ENCODE measurements at regions not wholly inside any gene's neighbourhood (a gene's known extent, or its start where the extent isn't known, plus 50 kb on each side); places are given as distances from the start of the nearest gene placed in this dataset.

GRCh38 chr2:155157711-155158110 lies 459.2 kb downstream of the KCNJ3 start:
- ATAC-seq (replicated peaks in 1 of 2) = no peak
- no peaks in the 10 kb centered on the region for H3K36me3 Mint-ChIP-seq (ENCODE audit: insufficient read depth in 2 of 2)
- peaks cover 0 to 5% of the 10 kb centered on the region in 2 donors for H3K9me3 Mint-ChIP-seq
- H3K4me1 Mint-ChIP-seq (ENCODE audit: low read depth) = no peaks in the 10 kb centered on the region
- no peak for DNase-seq
- H3K4me3 Mint-ChIP-seq = no peak overlapping the region
- no peak overlapping the region for H3K27ac Mint-ChIP-seq
- no peaks in the 10 kb centered on the region for H3K27me3 Mint-ChIP-seq (ENCODE audit: low read depth)

DNA sequence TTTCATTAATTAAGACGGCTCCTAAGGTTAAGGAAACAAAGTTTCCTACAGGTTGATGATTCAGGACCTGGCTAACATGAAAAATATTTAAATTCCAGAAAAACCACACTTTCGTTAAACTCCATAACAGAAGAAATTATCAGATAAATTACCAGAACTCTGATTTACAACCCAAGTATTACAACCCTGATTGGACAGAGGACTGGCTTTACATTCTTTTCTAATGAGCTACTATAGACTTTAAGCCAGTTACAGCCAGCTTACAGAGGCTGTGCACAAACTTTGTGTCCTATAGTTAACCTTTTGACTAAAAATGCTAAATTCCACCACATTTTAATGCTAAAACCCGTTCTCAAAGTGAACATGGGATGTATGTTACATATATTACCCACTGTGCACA lies 458.6 kb downstream of the KCNJ3 start:
- Mint-ChIP-seq H3K27ac (no peak overlapping the region), H3K4me1 (ENCODE audit: low read depth) (no peaks in the 10 kb centered on the region), H3K36me3 (ENCODE audit: insufficient read depth in 2 of 2) (no peaks in the 10 kb centered on the region), H3K9me3 (peaks cover 0 to 5% of the 10 kb centered on the region in 2 donors), H3K27me3 (ENCODE audit: low read depth) (no peaks in the 10 kb centered on the region), H3K4me3 (no peak overlapping the region)
- ATAC-seq (replicated peaks in 1 of 2) (no peak), DNase-seq (no peak)

GRCh38 chr2:155151945-155152344 lies 453.4 kb downstream of the KCNJ3 start:
- ATAC-seq (replicated peaks in 1 of 2) (no peak), DNase-seq (no peak)
- no peak overlapping the region for H3K4me3 Mint-ChIP-seq
- H3K27ac Mint-ChIP-seq = no peak overlapping the region
- H3K27me3 Mint-ChIP-seq (ENCODE audit: low read depth) = no peaks in the 10 kb centered on the region
- H3K9me3 Mint-ChIP-seq = no peaks in the 10 kb centered on the region
- H3K36me3 Mint-ChIP-seq (ENCODE audit: insufficient read depth in 2 of 2) = no peaks in the 10 kb centered on the region
- H3K4me1 Mint-ChIP-seq (ENCODE audit: low read depth) = no peaks in the 10 kb centered on the region

GRCh38 chr2:155151472-155151871 lies 453.0 kb downstream of the KCNJ3 start:
- H3K4me3 Mint-ChIP-seq = no peak overlapping the region
- DNase-seq (no peak), ATAC-seq (replicated peaks in 1 of 2) (no peak)
- H3K4me1 Mint-ChIP-seq (ENCODE audit: low read depth) = no peaks in the 10 kb centered on the region
- no peak overlapping the region for H3K27ac Mint-ChIP-seq
- H3K9me3 Mint-ChIP-seq = no peaks in the 10 kb centered on the region
- H3K36me3 Mint-ChIP-seq (ENCODE audit: insufficient read depth in 2 of 2) = no peaks in the 10 kb centered on the region
- no peaks in the 10 kb centered on the region for H3K27me3 Mint-ChIP-seq (ENCODE audit: low read depth)

GRCh38 chr2:155145758-155146229 lies 447.3 kb downstream of the KCNJ3 start:
- ATAC-seq (replicated peaks in 1 of 2) (no peak), DNase-seq (no peak)
- Mint-ChIP-seq H3K27ac (no peak overlapping the region), H3K36me3 (ENCODE audit: insufficient read depth in 2 of 2) (no peaks in the 10 kb centered on the region), H3K9me3 (peaks cover 0 to 3% of the 10 kb centered on the region in 2 donors), H3K4me1 (ENCODE audit: low read depth) (no peaks in the 10 kb centered on the region), H3K27me3 (ENCODE audit: low read depth) (no peaks in the 10 kb centered on the region), H3K4me3 (no peak overlapping the region)

DNA sequence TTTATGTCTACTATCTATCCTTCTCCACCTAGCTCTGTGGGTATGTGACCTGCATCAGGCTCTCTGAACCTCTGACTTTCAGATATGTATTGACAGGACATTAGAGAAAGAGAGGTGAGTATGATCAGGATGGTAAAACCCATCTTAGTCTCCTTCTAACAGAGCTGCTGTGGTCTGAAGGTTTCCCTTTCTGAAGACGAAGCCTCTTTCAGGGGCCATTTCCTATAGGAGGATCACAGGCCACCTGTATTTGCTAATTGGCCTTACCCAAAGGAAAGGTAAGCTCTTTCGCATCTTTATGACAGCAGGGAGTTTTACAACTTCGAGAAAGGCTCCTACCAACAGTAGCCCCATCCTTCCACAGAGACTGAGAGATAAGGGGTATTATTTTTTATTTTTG lies 442.9 kb downstream of the KCNJ3 start:
- DNase-seq (no peak), ATAC-seq (replicated peaks in 1 of 2) (no peak)
- Mint-ChIP-seq H3K4me3 (no peak overlapping the region), H3K9me3 (peaks cover 2 to 6% of the 10 kb centered on the region in 2 donors), H3K36me3 (ENCODE audit: insufficient read depth in 2 of 2) (no peaks in the 10 kb centered on the region), H3K27ac (no peak overlapping the region), H3K4me1 (ENCODE audit: low read depth) (no peaks in the 10 kb centered on the region), H3K27me3 (ENCODE audit: low read depth) (no peaks in the 10 kb centered on the region)

- no peak overlapping the region for H3K27ac Mint-ChIP-seq
- no peak for ATAC-seq (replicated peaks in 1 of 2)
- no peak for DNase-seq
- H3K27me3 Mint-ChIP-seq (ENCODE audit: low read depth) = no peaks in the 10 kb centered on the region
- no peaks in the 10 kb centered on the region for H3K36me3 Mint-ChIP-seq (ENCODE audit: insufficient read depth in 2 of 2)
- H3K4me3 Mint-ChIP-seq = no peak overlapping the region
- H3K4me1 Mint-ChIP-seq (ENCODE audit: low read depth) = no peaks in the 10 kb centered on the region
- H3K9me3 Mint-ChIP-seq = no peaks in the 10 kb centered on the region
These were observed 427.2 kb downstream of the KCNJ3 start for GRCh38 chr2:155125585-155126230.

DNA sequence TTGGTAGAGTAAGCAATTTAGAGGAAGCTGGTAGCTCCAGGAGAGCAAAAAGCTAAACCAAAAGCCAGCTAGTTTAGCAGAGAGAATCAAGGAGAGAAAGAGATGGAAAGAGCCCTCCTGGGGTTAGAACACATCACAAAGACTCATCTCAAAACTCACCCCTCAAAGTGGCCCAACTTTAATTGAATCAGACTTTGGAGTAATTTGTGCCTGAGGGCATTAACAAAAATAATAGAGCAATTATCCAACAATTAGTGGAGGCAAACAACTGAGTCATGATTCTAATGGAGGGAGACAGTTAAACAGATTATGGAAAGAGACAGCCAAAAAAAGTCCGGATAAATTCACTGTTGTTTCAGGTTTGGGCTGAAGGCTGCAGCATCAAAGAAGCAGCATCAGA lies 417.4 kb downstream of the KCNJ3 start:
- DNase-seq (no peak), ATAC-seq (replicated peaks in 1 of 2) (no peak)
- Mint-ChIP-seq H3K36me3 (ENCODE audit: insufficient read depth in 2 of 2) (no peaks in the 10 kb centered on the region), H3K4me1 (ENCODE audit: low read depth) (no peaks in the 10 kb centered on the region), H3K4me3 (no peak overlapping the region), H3K9me3 (peaks cover 0 to 9% of the 10 kb centered on the region in 2 donors), H3K27me3 (ENCODE audit: low read depth) (no peaks in the 10 kb centered on the region), H3K27ac (no peak overlapping the region)

GRCh38 chr2:155111070-155111469 lies 412.6 kb downstream of the KCNJ3 start:
- no peak overlapping the region for H3K27ac Mint-ChIP-seq
- H3K9me3 Mint-ChIP-seq = peaks cover 2 to 11% of the 10 kb centered on the region in 2 donors
- H3K27me3 Mint-ChIP-seq (ENCODE audit: low read depth) = no peaks in the 10 kb centered on the region
- H3K4me1 Mint-ChIP-seq (ENCODE audit: low read depth) = no peaks in the 10 kb centered on the region
- no peak for ATAC-seq (replicated peaks in 1 of 2)
- H3K4me3 Mint-ChIP-seq = no peak overlapping the region
- no peak for DNase-seq
- no peaks in the 10 kb centered on the region for H3K36me3 Mint-ChIP-seq (ENCODE audit: insufficient read depth in 2 of 2)

GRCh38 chr2:155109527-155109926 lies 411.0 kb downstream of the KCNJ3 start:
- Mint-ChIP-seq H3K36me3 (ENCODE audit: insufficient read depth in 2 of 2) (no peaks in the 10 kb centered on the region), H3K4me3 (no peak overlapping the region), H3K27me3 (ENCODE audit: low read depth) (no peaks in the 10 kb centered on the region), H3K9me3 (peaks cover 4 to 6% of the 10 kb centered on the region in 2 donors), H3K27ac (no peak overlapping the region), H3K4me1 (ENCODE audit: low read depth) (no peaks in the 10 kb centered on the region)
- ATAC-seq (replicated peaks in 1 of 2) (no peak), DNase-seq (no peak)

DNA sequence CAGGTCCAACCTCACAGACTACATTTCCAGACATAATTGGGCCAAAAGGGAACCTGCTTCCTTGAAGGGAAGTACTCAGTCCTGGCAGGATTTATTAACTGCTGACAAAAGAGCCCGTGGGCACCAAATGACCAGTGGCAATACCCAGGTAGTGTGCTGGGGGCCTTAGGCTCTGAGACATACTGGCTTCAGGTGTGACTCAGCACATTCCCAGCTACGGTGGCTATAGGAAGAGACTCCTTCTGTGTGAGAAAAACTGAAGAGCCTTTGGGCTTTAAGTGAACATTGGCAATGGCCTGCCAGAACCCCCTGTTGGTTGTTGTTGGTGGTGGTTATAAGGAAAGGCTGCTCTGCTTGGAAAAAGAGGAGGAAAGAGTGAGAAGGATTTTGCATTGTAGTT lies 401.8 kb downstream of the KCNJ3 start:
- no peaks in the 10 kb centered on the region for H3K4me1 Mint-ChIP-seq (ENCODE audit: low read depth)
- ATAC-seq (replicated peaks in 1 of 2) (no peak), DNase-seq (no peak)
- no peaks in the 10 kb centered on the region for H3K27me3 Mint-ChIP-seq (ENCODE audit: low read depth)
- H3K27ac Mint-ChIP-seq = no peak overlapping the region
- H3K9me3 Mint-ChIP-seq = peaks cover 9 to 13% of the 10 kb centered on the region in 2 donors
- no peak overlapping the region for H3K4me3 Mint-ChIP-seq
- H3K36me3 Mint-ChIP-seq (ENCODE audit: insufficient read depth in 2 of 2) = peaks cover 0 to 1% of the 10 kb centered on the region in 2 donors

- Mint-ChIP-seq H3K27ac (no peak overlapping the region), H3K36me3 (ENCODE audit: insufficient read depth in 2 of 2) (peaks cover 0 to 1% of the 10 kb centered on the region in 2 donors), H3K4me3 (no peak overlapping the region), H3K4me1 (ENCODE audit: low read depth) (no peaks in the 10 kb centered on the region), H3K27me3 (ENCODE audit: low read depth) (no peaks in the 10 kb centered on the region), H3K9me3 (peaks cover 9 to 13% of the 10 kb centered on the region in 2 donors)
- ATAC-seq (replicated peaks in 1 of 2) (no peak), DNase-seq (no peak)
These were observed 401.3 kb downstream of the KCNJ3 start for GRCh38 chr2:155099784-155100183.

GRCh38 chr2:155095613-155096012 lies 397.1 kb downstream of the KCNJ3 start:
- ATAC-seq (replicated peaks in 1 of 2) (no peak), DNase-seq (no peak)
- peaks cover 8 to 9% of the 10 kb centered on the region in 2 donors for H3K9me3 Mint-ChIP-seq
- no peaks in the 10 kb centered on the region for H3K36me3 Mint-ChIP-seq (ENCODE audit: insufficient read depth in 2 of 2)
- no peaks in the 10 kb centered on the region for H3K4me1 Mint-ChIP-seq (ENCODE audit: low read depth)
- no peak overlapping the region for H3K27ac Mint-ChIP-seq
- H3K4me3 Mint-ChIP-seq = no peak overlapping the region
- H3K27me3 Mint-ChIP-seq (ENCODE audit: low read depth) = no peaks in the 10 kb centered on the region

GRCh38 chr2:155080373-155080772 lies 381.9 kb downstream of the KCNJ3 start:
- no peak overlapping the region for H3K27ac Mint-ChIP-seq
- H3K27me3 Mint-ChIP-seq (ENCODE audit: low read depth) = no peaks in the 10 kb centered on the region

More at GRCh38 chr2:155080373-155080772, 381.9 kb downstream of the KCNJ3 start:
- no peak overlapping the region for H3K4me3 Mint-ChIP-seq
- no peak for ATAC-seq (replicated peaks in 1 of 2)
- H3K4me1 Mint-ChIP-seq (ENCODE audit: low read depth) = no peaks in the 10 kb centered on the region
- H3K9me3 Mint-ChIP-seq = peaks cover 0 to 1% of the 10 kb centered on the region in 2 donors
- no peak for DNase-seq
- no peaks in the 10 kb centered on the region for H3K36me3 Mint-ChIP-seq (ENCODE audit: insufficient read depth in 2 of 2)

All from activated T-cell treated with anti-CD3 and anti-CD28 coated beads, Interleukin-2, amount 50 U/mL, for 72 hours (primary cell).